ENCODE measurements at regions not wholly inside any gene's neighbourhood (a gene's known extent, or its start where the extent isn't known, plus 50 kb on each side); places are given as distances from the start of the nearest gene placed in this dataset.

GRCh38 chr11:33532257-33532656 lies 168.4 kb downstream of the C11orf91 start:
- TF ChIP-seq SALL2 (tag by site-specific recombination; IDR thresholded peaks at IDR 0.05; ENCODE audit: borderline replicate concordance) (no peak), ZNF548 (tag by site-specific recombination; IDR thresholded peaks at IDR 0.05) (no peak)

All from HEK293 (cell line).